ENCODE measurements at regions not wholly inside any gene's neighbourhood (a gene's known extent, or its start where the extent isn't known, plus 50 kb on each side); places are given as distances from the start of the nearest gene placed in this dataset.

DNA sequence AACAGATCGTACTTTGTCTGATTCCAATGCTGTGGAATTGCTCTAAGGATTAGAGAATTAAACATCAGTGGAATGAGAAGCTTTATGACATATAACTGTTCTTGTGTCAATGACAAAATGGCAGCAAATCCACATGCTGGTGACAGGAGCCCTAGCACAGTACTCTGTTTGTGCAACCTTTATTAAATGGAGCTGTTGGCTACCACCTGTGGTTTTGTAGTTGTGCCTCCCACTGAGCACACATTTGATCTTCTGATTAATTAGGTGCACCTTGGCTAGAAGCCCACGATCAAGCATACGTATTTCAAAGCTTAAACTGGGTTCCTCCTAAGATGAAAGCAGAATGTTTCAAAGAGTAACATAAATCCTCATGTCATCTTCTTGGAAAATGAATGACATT is 394.0 kb upstream of the IGFBP7 start (continued):
- TF ChIP-seq, protein P1, sequence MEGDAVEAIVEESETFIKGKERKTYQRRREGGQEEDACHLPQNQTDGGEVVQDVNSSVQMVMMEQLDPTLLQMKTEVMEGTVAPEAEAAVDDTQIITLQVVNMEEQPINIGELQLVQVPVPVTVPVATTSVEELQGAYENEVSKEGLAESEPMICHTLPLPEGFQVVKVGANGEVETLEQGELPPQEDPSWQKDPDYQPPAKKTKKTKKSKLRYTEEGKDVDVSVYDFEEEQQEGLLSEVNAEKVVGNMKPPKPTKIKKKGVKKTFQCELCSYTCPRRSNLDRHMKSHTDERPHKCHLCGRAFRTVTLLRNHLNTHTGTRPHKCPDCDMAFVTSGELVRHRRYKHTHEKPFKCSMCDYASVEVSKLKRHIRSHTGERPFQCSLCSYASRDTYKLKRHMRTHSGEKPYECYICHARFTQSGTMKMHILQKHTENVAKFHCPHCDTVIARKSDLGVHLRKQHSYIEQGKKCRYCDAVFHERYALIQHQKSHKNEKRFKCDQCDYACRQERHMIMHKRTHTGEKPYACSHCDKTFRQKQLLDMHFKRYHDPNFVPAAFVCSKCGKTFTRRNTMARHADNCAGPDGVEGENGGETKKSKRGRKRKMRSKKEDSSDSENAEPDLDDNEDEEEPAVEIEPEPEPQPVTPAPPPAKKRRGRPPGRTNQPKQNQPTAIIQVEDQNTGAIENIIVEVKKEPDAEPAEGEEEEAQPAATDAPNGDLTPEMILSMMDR (tag by site-specific recombination; IDR thresholded peaks at IDR 0.05) = no peak
- no peak for TF ChIP-seq ZNF350 (tag by site-specific recombination; IDR thresholded peaks at IDR 0.05)
- no peak for TF ChIP-seq ZBTB20 (tag by site-specific recombination; IDR thresholded peaks at IDR 0.05)
- no peak for TF ChIP-seq ZNF121 (tag by site-specific recombination; IDR thresholded peaks at IDR 0.05)
- TF ChIP-seq, protein P2, sequence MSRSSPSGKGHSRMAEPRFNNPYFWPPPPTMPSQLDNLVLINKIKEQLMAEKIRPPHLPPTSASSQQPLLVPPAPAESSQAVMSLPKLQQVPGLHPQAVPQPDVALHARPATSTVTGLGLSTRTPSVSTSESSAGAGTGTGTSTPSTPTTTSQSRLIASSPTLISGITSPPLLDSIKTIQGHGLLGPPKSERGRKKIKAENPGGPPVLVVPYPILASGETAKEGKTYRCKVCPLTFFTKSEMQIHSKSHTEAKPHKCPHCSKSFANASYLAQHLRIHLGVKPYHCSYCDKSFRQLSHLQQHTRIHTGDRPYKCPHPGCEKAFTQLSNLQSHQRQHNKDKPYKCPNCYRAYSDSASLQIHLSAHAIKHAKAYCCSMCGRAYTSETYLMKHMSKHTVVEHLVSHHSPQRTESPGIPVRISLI (tag by site-specific recombination; IDR thresholded peaks at IDR 0.05) = no peak
- no peak for TF ChIP-seq HOXA7 (CRISPR knock-in tag; IDR thresholded peaks at IDR 0.05; ENCODE audit: borderline replicate concordance)
- TF ChIP-seq ZNF473 (tag by site-specific recombination; IDR thresholded peaks at IDR 0.05) = no peak
- TF ChIP-seq ZNF596 (tag by site-specific recombination; IDR thresholded peaks at IDR 0.05) = no peak
- TF ChIP-seq ZSCAN5A (tag by site-specific recombination; IDR thresholded peaks at IDR 0.05) = no peak
- TF ChIP-seq ZNF843 (tag by site-specific recombination; IDR thresholded peaks at IDR 0.05) = no peak
- TF ChIP-seq, protein P3, sequence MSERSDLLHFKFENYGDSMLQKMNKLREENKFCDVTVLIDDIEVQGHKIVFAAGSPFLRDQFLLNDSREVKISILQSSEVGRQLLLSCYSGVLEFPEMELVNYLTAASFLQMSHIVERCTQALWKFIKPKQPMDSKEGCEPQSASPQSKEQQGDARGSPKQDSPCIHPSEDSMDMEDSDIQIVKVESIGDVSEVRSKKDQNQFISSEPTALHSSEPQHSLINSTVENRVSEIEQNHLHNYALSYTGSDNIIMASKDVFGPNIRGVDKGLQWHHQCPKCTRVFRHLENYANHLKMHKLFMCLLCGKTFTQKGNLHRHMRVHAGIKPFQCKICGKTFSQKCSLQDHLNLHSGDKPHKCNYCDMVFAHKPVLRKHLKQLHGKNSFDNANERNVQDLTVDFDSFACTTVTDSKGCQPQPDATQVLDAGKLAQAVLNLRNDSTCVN (tag by site-specific recombination; optimal IDR thresholded peaks at IDR 0.05) = no peak

DNA sequence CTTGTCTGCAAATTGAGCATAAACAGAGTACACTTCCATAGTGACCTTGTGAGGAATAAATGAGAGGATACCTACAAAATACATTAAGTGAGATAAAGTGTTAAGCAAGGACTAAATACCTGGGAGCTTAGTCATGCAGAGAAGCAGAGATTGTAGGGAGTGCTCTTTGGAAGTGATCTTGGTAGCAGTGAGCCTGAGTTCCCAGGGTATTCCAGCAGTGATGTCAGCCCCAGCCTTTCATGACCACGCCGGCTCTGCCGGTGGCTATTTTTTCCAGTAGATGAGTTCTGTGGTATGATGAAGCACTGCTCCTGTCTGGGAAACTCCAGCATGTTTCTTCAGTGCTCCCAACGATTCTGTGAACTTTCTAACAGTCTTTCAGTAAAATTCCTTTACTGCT is 391.5 kb upstream of the IGFBP7 start:
- ChIA-PET POLR2A (no interaction called here), CTCF (no interaction called here)
- Histone ChIP-seq H3K4me3 (ENCODE audit: low read depth, low read length) (no peak overlapping the region), H3K27ac (ENCODE audit: extremely low read depth, low read depth, low read length) (no peak overlapping the region), H3K9me3 (ENCODE audit: control insufficient read depth, insufficient read depth, low read depth, low read length) (no peaks in the 10 kb centered on the region), H3K36me3 (ENCODE audit: control insufficient read depth in 2 of 2, insufficient read depth in 1 of 2, low read length in 2 of 2) (no peaks in the 10 kb centered on the region), H3K4me1 (ENCODE audit: control insufficient read depth, insufficient read depth, low read length) (no peaks in the 10 kb centered on the region)
- TF ChIP-seq ZNF624 (tag by site-specific recombination; IDR thresholded peaks at IDR 0.05) (no peak), ZNF596 (tag by site-specific recombination; IDR thresholded peaks at IDR 0.05) (no peak), KLF7 (tag by site-specific recombination; IDR thresholded peaks at IDR 0.05; ENCODE audit: borderline replicate concordance) (no peak), EGR2 (tag by site-specific recombination; IDR thresholded peaks at IDR 0.05; ENCODE audit: low read depth) (no peak), ZSCAN16 (tag by site-specific recombination; IDR thresholded peaks at IDR 0.05) (no peak), ZNF341 (tag by site-specific recombination; IDR thresholded peaks at IDR 0.05; ENCODE audit: low read depth) (no peak)

DNA sequence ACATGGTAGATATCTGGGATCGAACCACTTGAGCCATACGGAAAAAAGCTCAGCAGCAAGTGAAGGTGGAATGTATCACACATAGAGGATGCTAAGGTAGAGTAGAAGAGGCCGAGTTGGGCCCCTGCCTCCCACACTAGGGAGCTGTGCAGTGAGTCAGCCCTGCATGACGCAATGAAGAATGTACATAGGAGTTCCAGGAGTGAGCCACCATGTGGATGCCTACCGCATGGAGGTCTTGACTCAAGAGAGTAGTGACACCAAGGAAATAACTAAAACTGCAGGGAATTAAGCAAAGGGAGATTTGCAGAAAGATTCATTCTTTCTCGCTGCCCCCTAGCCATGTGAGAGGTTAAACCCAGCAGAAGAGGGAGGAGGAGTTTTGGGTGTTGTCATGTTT is 389.6 kb upstream of the IGFBP7 start:
- Histone ChIP-seq H3K4me1 (ENCODE audit: control insufficient read depth, insufficient read depth, low read length) (no peaks in the 10 kb centered on the region), H3K36me3 (ENCODE audit: control insufficient read depth in 2 of 2, insufficient read depth in 1 of 2, low read length in 2 of 2) (no peaks in the 10 kb centered on the region), H3K27ac (ENCODE audit: extremely low read depth, low read depth, low read length) (no peak overlapping the region), H3K4me3 (ENCODE audit: low read depth, low read length) (no peak overlapping the region), H3K9me3 (ENCODE audit: control insufficient read depth, insufficient read depth, low read depth, low read length) (no peaks in the 10 kb centered on the region)
- ChIA-PET CTCF (no interaction called here), POLR2A (no interaction called here)
- TF ChIP-seq BCL11B (tag by site-specific recombination; IDR thresholded peaks at IDR 0.05; ENCODE audit: low read depth) (no peak), ZNF501 (tag by site-specific recombination; IDR thresholded peaks at IDR 0.05) (no peak), ZNF571 (tag by site-specific recombination; IDR thresholded peaks at IDR 0.05) (no peak), ZNF596 (tag by site-specific recombination; IDR thresholded peaks at IDR 0.05) (no peak), ZNF530 (tag by site-specific recombination; IDR thresholded peaks at IDR 0.05; ENCODE audit: low read depth) (no peak), ZSCAN5A (tag by site-specific recombination; IDR thresholded peaks at IDR 0.05) (no peak), ZNF24 (tag by site-specific recombination; IDR thresholded peaks at IDR 0.05) (no peak)
- TF ChIP-seq, protein P4, sequence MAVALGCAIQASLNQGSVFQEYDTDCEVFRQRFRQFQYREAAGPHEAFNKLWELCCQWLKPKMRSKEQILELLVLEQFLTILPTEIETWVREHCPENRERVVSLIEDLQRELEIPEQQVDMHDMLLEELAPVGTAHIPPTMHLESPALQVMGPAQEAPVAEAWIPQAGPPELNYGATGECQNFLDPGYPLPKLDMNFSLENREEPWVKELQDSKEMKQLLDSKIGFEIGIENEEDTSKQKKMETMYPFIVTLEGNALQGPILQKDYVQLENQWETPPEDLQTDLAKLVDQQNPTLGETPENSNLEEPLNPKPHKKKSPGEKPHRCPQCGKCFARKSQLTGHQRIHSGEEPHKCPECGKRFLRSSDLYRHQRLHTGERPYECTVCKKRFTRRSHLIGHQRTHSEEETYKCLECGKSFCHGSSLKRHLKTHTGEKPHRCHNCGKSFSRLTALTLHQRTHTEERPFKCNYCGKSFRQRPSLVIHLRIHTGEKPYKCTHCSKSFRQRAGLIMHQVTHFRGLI (tag by site-specific recombination; IDR thresholded peaks at IDR 0.05) = no peak
- TF ChIP-seq, protein P5, sequence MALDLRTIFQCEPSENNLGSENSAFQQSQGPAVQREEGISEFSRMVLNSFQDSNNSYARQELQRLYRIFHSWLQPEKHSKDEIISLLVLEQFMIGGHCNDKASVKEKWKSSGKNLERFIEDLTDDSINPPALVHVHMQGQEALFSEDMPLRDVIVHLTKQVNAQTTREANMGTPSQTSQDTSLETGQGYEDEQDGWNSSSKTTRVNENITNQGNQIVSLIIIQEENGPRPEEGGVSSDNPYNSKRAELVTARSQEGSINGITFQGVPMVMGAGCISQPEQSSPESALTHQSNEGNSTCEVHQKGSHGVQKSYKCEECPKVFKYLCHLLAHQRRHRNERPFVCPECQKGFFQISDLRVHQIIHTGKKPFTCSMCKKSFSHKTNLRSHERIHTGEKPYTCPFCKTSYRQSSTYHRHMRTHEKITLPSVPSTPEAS (tag by site-specific recombination; IDR thresholded peaks at IDR 0.05) = no peak
